T-helper 2 cell treated with Interferon-gamma antibody and Interleukin-4, amounts not matched to agents 100 ng/mL and 5 ng/mL, for 36 hours (primary cell): ENCODE measurements at regions not wholly inside any gene's neighbourhood (a gene's known extent, or its start where the extent isn't known, plus 50 kb on each side); places are given as distances from the start of the nearest gene placed in this dataset.

ENCODE experiments used
- intact Hi-C: fragments of 100-400 bp; cut with micrococcal nuclease; formaldehyde crosslinking; loops from one replicate; pipeline ENCODE4 v1.15.1; 2023

DNA sequence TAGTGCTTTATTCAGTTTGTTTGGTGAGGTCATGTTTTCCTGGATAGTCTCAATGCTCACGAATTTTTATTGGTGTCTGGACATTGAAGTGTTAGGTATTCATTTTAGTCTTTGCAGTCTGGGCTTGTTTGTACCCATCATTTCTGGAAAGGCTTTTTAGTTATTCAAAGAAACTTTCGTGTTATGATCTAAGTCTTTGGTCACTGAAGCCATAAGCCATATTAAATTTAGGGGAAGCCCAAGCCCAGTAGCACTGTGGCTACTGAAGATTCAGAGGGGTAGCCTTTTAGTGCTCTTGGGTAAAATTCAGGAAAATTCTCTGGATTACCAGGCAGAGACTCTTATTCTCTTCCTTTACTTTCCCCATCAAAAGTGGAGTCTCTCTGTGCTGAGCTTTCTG lies 56.2 kb upstream of the PEX5L start:
- intact Hi-C loops = no loop called here

DNA sequence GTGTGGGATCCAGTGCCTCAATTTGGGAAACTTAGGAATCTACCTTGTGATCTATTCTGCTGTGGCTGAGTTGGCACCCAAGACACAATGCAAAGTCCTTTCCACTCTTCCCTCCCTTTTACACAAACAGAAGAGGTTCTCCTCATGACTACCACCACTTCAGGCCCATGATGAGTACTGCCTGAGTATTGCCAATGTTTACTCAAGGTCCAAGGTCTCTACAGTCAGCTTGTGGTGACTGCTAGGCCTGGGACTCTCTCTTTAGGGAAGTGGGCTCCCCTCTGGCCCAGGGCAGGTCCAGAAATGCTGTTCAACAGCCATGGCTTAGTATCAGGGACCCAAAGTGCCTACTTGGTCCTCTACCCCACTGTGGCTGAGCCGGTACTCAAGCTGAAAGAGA lies 56.8 kb upstream of the PEX5L start:
- intact Hi-C loops = no loop called here

DNA sequence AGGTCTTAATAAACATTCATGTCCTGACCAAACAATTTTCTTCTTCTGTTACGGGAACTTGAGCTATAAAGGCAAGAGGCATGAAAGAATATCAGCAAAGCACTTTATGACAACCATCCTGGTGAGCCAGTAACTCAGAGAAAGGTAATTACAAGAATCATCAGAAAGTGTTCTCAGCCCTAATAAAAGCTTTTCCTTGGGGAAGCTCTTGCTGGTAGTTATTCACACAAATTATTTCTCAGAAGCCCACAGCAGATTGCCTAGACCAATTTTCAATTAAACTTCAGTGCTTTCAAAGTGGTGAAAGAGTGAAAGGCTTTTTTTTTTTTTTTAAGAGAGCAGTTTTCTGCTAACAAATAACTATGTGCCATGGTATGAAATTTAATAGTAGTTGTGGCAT lies 60.9 kb upstream of the PEX5L start:
- intact Hi-C loops = no loop called here

DNA sequence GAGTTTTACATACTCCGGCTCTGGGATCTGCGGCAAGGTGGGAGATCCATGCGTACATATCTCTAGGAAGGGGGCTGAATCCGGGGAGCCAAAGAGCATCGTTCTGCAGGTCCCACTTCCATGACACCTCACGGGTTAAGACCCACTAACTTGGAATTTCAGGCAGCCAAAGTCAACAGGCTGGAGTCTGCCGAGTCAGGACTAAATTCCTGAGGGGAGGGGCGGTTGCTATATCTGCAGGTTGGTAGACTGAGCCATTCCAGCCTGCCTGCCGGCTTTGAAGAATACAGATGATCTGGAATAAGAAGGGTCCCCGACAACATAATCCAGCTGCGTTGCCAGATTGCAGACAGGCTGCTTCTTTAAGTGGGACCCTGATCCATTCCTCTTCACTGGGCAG lies 65.4 kb upstream of the PEX5L start:
- intact Hi-C loops = no loop called here

DNA sequence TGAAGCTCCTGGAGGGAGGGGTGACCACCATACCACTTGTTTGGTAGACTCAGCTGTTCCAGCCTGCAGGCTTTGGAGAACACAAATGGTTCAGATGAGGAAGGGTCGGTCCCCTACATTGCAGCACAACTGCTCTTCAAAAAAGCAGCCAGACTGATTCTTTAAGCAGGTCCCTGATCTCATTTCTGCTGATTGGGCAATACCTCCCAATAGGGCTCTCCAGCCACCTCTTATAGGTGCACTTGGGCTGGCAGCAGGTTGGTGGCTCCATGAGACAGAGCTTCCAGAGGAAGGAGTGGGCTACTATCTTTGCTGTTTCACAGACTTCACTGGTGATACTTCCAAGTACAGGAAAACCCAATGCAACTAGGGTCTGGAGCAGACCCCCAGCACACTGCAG lies 65.9 kb upstream of the PEX5L start:
- intact Hi-C loops = no loop called here

DNA sequence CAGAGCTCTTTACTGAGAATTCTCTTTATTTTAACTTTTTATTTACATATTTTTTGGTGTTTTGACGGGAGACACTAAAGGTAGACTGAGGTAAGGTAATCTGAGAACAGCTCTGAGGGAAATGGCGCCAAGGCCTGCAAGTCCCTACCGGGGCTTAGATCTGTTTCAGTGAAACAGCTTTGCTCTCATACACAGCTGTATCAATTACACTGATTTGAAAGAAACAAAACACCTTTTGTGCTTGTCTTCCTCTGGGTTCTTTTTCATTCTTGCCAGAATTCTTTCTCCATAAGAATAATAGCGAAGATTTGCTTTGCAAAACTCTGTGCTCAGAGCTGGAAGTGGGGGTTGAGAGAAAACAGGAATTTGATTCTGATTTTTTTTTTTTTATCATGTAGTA lies 79.5 kb upstream of the PEX5L start:
- intact Hi-C loops = no loop called here

DNA sequence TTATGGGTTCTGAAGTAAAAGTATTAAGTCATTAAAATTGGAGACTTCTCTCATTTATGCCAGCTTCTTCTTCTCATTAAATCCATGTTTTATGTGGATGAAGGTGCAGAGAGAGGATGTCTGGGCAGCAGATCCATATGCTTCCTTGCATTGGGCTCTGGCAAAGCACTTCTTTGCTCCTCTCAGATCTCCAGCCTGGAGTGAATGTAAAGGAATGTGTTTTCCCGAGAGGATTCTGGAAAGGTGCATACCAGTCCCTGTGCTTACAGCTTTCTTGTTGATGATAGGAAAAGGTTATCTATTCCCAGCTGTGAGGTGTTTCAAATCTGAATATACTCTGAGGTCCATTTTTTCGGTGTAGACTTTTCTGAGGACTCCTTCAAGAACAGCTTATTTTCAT lies 79.9 kb upstream of the PEX5L start:
- intact Hi-C loops = no loop called here

DNA sequence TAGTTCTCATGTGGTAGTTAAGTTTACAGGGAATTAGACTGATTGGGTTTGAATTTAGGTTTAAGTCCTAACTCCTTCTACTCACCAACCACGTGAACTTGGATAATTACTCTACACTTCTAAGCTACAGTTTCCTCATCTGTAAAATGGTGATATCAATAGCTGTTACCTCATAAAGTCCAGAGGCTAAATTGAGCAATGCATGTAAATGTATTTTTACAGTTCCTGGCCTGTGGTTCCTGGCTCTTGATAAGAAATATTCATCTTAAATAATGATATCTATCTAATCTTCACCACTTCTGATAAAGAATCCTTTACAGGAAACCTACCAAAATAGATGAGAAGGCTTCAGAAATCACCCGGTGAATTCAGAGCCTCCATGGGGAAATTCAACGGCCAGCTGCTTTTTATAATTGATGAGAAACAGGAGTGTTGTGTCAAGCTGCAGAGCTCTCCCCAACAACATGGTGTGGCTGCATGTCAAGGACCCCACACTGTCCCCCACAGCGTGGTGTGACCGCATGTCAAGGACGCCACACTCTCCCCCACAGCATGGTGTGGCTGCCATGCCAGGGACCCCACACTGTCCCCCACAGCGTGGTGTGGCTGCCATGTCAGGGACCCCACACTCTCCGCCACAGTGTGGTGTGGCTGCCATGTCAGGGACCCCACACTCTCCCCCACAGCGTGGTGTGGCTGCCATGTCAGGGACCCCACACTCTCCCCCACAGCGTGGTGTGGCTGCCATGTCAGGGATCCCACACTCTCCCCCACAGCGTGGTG lies 80.8 kb upstream of the PEX5L start:
- intact Hi-C loops = no loop called here

DNA sequence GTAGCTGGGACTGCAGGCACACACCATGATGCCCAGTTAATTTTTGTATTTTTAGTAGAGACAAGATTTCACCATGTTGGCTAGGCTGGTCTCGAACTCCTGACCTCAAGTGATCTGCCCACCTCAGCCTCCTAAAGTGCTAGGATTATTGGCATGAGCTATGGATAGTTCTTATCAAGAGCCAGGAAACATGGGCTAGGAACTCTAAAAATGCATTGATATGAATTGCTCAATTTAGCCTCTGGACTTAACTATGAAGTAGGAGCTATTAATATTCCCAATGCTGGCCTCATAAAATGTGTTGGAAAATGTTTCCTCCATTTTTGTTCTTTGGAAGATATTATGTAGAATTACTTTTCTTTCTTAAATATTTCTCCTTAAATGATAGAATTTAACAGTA lies 82.8 kb upstream of the PEX5L start:
- intact Hi-C loops = no loop called here

DNA sequence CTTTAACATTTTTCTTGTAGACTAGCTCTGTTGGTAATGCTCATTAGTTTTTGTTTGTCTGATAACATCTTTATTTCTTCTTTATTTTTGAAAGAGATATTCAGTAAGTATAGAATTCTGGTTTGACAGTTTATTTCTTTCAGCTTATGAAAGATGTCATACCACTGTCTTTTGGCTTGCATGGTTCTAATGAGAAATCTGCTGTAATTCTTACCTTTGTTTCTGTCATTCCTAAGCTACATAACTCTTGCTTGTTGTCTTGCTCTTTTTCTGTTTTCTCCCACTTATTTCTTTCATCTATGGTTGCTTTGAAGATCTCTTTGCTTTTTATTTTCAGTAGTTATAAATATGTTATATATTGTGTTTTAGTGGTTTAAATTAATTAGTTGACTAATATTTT lies 87.2 kb upstream of the PEX5L start:
- intact Hi-C loops = no loop called here

DNA sequence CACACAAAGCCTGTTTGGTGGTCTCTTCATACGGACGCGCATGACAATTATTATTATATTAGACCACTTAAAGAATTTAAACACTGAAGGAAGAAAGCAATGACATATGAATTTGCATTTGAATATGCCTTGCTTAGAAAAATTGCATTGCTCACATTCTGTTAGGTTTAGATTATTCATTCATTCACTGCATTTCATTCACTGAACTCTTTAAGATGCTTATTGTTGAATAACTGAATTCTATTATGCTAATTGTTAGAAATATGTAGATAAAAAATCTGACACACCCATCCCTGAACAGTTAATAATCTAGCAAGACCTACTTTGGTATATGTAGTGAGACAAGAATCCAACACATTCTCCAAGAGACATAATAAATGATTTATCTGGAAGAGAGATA lies 94.4 kb upstream of the PEX5L start:
- intact Hi-C loops = no loop called here

DNA sequence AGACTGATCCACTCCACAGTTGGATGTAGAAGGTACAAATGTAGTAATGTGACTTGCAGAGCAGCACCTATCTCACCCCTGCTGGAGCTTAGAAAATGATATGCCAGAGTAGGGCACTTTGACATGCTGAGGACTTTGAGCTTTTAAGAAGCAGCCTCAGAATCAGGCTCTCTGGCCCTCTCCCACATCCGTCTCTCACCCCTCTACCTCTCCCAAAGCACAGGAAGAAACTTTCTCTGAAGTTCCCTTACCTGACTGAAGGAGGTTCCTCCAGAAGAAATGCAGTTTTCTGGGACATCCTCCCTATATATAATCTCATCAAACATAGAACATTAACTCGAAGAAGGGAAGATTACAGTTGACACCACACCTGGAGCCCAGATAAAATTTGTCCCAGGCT lies 98.4 kb upstream of the PEX5L start:
- intact Hi-C loops = no loop called here

DNA sequence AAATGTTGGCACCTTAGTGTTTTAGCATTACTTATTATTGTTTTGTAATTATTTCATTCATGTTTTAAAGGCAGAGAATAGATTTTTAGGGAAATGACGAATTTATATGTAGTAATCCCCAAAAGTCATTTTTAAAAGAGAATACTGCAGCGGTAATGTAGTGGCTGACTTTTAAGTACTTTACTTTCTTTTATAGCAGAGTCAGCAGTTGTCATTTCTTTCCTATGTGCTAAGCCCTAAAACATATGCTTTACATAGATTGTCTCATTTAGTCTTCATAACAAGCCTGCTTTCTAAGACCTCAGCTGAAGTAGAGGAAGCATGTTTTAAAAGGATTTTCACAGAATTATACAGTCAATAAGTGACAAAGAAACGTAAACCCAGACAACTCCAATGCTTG lies 102.1 kb upstream of the PEX5L start:
- intact Hi-C loops = no loop called here

DNA sequence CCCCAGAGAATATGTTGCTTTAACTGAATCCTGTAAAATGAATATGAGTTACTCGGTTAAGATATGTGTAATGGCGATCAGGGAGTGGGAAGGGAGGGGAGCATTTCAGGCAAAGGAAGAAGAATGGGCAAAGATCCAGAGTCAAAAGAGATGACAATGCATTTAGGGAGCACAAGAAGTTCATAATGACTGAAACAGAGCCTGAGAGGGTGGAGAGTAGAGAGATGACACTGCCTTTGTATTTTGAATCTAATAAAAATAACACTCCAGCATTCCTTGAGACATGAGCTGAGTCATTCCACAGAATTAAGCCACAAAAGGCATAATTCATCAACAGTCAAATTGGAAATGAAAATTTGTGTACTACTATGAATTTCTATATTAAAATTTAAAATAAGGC lies 105.3 kb upstream of the PEX5L start:
- intact Hi-C loops = no loop called here

DNA sequence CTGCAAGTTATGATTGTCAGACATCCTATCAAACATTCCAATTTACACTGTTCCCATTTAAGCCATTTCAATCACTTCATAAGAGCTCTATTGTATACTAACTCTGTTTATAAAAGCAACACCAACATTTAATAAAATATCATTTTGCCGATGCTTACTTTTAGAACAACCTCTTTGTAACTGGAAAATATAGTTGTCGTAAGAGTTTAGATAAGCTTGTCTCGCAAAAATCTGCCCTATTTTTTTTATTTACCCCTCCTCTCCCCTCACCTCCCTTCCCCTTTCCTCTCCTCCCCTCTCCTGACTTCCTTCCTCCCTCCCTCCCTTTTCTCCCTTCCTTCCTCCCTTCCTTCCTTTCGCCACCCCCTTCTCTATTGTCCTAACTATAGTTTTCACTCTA lies 105.7 kb upstream of the PEX5L start:
- intact Hi-C loops = no loop called here

DNA sequence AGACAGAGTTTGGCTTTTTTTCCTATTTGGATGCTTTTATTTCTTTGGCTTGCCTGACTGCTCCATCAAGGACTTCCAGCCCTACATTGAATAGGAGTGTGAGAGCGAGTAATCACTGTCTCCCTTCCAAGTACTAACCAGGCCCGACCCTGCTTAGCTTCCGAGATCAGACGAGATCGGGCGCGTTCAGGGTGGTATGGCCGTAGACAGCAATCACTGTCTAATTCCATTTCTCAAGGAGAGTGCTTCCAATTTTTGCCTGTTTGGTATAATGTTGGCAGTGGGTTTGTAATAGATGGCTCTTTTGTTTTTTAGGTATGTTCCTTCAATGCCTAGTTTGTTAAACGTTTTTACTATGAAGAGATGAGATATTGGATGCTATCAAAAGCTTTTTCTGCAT lies 125.0 kb upstream of the PEX5L start:
- intact Hi-C loops = no loop called here

DNA sequence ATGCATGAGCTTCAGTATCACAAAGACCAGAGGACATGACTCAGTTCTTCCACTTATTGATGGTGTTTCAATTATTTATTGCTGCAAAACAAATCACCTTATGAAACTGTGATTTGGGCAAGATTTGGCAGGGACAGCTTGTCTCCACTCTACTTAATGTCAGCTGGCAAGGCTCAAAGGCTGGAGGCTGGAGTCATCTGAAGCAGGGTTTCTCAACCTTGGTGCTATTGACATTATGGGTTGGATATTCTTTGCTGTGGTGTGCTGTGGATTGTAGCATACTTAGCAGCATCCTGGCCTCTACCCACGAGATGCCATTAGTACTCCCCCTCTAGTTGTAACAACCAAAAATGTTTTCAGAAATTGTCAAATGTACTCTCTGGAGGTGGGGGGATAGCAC lies 138.8 kb upstream of the PEX5L start:
- intact Hi-C loops = no loop called here

DNA sequence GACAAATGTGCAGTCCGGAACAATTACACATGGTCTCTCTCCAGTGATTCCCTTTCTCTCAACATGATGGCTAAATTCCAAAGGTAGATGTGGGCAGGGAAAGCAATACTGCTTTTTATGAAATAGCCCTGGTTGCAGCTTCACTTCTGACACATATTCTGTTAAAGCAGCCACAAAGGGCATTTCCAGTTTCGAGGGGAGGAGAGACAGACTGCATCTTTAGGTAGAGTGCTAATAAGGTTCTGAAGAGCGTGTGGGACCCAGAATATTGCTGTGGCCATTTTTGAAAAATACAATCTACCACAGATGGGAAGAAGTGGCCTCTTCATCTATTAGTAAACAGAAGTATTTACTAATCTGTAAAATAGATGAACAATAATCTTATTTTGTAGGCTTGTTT lies 139.3 kb upstream of the PEX5L start:
- intact Hi-C loops = no loop called here

DNA sequence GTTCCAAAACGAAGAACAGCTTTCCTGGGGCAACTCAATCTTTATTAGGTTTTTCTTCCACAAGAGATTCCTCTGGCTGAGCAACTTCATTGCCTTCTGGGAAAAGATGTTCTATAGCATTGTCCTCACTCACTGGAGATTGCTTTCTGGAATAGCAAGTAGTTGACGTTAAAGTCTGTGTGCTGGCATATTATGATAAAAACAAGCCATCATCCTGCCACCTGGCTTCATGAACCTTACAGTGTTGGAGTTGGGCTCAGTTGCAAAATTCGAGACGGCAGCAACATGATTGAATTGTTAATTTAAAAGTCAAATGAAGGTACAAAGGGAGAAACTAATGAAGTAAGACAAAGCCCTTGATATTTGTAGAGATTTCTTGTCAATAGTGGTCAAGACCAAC lies 140.5 kb upstream of the PEX5L start:
- intact Hi-C loops = no loop called here

DNA sequence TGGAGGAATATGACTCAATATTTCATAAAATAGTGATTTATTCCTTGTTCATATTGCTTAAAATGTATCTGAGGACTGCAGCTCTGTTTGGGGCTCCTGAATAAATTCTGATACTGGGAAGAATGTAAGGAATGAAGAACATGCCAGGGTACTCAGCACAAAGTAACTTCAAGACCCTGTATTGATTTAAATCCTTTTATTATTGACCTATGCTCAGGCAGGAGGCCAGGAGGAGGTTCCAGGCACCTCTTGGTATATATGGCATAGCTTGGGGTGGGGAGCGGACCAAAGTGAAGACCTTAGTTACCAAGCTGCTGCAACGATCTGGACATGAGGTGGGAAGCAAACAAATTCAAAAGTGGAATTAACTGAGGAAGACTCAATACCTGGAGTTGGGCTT lies 142.8 kb upstream of the PEX5L start:
- intact Hi-C loops = no loop called here

DNA sequence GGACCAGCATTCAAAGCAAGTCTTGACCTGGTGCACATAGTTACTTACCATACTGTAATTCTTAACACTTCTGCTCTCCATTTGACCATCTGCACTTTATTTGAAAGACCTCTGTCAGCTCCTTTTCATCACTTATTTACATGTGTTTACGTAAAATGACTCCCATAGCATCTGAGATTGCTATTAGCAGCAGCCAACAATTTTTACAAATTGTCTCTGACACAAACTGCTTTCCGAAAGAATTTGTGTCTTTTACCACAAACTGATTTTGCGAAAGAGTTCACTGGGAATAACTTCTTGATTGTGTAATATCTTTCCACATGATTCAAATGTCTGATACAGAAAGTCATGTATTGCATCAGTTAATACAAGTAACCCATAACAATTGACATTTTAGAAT lies 144.1 kb upstream of the PEX5L start:
- intact Hi-C loops = no loop called here

DNA sequence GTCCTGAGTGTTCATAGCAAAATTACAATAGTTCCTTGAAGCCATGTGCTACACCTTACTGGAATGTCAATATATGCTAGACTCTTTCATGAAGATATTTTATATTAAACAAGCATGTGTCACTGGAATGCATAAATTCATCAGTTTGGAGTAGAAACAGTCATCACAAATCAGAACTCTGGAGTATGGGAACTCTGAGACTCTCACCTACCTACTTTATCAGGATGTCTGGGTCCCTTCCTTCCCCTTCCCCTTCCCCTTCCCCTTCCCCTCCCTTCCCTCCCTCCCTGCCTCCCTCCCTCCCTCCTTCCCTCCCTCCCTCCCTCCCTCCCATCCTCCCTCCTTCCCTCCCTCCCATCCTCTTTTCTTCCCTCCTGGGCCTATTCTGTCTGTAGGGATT lies 144.7 kb upstream of the PEX5L start:
- intact Hi-C loops = no loop called here

DNA sequence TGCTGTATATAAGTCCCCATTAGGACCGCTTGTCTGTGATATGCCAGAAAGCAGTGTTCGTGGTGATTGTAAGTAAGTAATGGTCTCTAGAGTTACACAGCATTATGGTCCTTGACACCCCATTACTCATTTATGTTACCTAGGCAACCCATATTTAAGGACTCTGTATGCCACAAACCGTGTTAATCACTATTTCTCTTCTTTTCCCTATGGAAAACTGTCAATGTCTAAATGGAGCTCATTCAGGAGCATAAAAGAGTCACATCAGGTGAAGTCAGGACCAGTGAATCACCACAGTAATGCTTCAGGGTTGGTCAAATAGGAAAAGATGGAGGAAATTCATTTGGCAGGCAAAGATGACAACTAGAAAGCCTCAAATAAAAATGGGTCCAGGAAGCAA lies 146.6 kb upstream of the PEX5L start:
- intact Hi-C loops = no loop called here

DNA sequence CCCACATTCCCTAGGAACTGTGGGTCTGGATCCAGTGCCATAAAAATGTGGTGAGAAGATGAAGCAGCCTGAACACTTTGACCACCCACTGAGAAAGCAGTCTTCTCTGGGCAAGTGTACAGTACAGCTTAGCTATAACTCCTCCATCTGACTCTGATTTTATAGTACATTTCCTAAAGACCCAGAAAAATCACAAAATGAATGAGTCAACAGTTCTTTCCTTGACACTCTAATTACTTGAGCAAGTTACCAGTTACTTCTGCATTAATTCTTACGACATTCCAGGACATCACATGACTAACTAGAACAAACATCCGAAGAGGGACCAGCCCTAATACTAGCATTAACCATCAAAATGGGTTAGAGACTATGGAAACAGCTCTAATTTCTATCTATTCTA lies 148.1 kb upstream of the PEX5L start:
- intact Hi-C loops = no loop called here
